NCI-H446 (cell line): ENCODE measurements at regions not wholly inside any gene's neighbourhood (a gene's known extent, or its start where the extent isn't known, plus 50 kb on each side); places are given as distances from the start of the nearest gene placed in this dataset.

Experiments
- DNase-seq, 2 experiments: peaks; one replicate each; lab custom pipeline; 2025; lab: John Stamatoyannopoulos, UW

GRCh38 chr5:61910771-61911170 is 395.2 kb upstream of the KIF2A start:
- DNase-seq: no peak

DNA sequence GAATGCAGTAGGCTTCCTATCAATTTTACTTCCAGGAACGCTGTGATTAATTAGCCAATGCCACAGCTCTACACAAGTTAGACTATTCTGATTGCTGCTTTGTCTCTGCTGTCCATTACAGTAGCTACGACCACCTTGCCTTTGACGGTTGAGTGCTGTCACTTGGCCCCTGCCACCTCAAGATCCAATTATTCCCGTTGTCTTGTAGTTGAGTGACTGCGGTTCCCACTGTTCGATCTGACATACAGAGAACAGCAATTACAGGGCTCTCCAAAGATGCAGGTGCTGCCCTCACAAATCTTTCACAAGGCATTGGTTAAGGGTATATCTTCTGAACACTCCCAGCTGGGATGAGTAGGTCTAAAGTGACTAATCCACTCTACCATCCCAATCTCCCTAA is 393.4 kb upstream of the KIF2A start:
- DNase-seq: no peak

- no peak for DNase-seq
These were observed 390.4 kb upstream of the KIF2A start for GRCh38 chr5:61915646-61916045.

DNA sequence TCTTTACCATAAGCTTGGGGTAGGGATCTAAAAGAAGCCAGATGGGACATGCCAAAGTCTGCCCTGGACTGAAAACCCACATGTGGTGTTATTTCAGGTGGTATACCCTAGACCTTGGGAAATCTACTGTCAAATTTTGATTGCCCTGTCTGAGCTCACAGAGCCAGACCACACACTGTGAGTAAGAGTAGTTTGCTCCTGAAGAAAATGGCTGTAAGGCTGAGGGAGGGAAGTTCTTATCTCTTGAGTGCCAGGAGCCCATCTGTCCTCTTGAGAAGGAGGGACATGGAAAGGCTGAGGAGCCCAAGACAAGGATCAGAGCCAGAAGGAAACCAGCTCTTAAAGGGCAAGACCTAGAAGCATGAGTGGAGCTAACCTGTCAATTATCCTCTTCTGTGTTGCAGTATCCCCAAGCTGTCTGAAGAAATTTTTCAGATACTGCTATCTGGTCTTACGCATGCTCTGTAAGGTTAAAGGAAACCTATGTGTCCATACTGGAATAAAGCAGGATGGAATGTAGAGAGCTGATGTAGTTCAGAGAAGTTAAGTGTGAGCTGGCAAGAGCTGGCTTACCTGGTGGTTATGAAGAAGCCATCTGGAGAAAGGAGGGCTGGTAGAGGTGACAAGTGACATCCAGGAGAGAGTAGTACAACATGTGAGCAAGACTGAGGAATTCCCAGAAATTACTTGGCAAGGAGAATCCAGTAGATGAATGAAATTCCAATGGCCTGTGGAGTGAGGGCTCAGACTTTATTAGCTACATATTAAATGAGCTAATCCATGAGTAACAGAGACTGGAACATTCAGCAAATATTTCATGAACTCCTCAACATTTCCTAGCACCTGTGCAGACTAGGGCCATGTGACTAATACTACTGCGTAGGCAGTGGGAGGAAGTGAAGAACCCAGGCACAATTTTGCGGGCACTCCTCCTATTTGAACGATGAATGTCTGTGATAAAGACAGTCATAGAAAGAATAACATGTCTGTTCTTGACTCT is 389.1 kb upstream of the KIF2A start:
- DNase-seq: no peak

- DNase-seq: no peak
These were observed 387.4 kb upstream of the KIF2A start for GRCh38 chr5:61918611-61919010.

GRCh38 chr5:61919920-61920319 is 386.1 kb upstream of the KIF2A start:
- no peak for DNase-seq

DNA sequence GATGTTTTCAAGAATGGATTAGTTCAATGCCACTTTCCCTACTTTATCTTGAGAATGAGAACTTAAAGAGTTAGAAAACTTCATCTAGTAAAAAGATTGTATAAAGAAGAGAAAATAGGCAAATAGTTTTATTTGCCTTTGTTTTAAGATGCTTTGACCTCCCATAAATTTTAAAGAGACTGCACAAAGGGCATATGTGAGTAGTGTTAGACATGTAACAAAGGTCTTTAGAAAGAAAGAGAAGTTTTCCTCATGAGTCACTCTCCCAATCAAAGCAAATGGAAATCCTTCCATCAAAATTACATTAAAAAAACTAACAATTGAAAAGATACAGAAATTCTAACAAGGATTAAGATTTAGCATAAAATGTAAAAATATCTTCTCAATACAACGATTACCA is 381.8 kb upstream of the KIF2A start:
- DNase-seq: no peak

DNA sequence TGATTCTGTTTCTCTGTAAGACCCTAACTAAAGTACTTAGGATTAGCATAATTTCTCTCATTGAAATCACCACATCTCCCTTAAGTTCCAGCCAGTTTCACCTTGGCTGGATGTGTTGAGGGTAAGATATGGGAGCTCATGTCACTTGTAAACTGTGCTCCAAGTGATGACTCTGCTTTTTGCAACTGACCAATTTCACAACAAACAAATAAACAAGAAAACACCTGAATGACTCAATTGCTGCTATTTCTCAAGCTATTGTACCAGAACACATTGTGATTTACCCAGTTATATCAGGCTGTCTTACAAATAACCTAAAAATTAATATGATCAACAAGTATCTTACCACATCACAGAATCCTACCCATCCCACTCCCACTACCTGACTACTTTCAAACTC is 379.1 kb upstream of the KIF2A start:
- no peak for DNase-seq

GRCh38 chr5:61931236-61931635 is 374.8 kb upstream of the KIF2A start:
- no peak for DNase-seq

DNA sequence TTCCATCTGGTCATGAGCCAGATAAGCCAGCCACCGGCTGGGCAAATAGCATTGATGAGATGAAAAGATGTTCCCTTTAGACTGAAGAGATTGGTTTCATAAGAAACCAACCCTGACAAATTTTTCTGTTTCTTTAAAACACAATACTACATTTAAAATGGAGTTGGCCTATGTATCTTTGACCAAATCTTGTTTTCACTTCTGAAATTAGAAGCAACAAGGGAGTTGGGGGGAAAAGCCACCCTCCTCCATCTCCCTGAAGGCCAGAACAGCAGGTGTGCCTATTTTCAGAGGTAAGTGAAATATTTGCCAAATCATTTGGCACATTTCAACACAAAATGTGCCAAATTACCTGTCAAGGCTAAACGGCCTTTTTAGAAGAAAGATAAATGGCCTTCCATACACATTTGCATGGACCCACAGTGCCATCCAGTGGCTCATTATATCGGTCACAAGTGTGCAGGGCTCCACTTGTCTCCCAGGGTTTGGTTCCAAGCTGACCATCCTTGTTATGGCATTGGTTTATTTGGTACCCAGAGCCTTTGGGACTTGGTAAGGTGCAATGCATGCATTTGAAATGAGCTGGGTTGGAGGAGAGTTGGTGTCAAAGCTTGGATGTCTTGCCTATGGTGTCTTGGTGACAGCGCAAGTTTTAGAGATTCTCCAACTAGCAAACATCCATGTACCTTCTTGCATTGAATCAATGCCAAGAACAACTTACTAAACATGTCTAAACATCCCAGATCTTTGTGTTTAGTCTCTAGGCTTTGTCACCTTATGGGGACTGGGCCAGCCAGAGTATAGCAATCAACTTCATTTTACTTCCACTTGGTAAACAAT is 372.0 kb upstream of the KIF2A start:
- peak; percentile 9 to 62 for DNase-seq

DNA sequence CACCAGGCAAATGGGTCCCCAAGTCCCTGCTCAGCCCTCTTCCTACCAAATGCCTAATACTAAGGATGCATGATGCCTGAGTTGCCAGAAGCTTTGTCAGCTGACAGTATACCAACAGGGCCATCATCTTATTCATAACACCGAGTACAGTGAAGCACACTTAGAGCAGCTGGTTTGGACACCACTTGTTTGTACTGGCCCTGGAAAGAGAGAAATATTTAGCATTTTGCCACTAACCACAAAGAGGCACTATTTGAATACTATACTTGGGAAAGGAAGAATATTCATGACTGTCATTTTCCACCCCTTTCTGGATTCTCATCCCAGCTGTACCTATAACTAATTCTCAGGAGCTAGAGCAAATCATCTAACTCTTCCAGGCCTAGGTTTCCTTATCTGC is 364.4 kb upstream of the KIF2A start:
- no peak for DNase-seq

DNA sequence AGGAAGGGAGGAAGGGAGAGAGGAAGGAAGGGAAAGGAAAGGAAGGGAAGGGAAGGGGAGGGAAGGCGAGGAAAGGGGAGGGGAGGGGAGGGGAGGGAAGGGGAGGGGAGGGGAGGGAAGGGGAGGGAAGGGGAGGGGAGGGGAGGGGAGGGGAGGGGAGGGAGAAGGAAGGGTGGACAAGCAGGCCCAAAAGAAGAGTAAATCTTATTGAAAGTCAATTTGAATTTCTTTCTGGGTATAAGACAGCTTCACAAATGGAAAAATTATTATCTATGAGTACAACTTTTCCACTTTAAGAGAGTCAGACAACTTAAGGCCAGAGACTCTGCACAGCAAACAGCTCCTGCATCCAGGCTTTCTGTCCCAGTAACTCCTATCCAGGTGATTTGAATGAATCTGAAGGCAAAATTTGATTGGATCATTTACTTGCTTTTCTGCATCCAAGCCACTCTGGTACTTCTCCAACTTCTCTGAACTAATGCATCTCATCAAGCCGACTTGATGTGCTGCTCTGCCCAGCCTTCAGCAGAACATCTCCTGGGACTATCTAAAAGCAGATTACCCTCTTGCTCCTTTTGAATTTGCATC is 363.4 kb upstream of the KIF2A start:
- DNase-seq: no peak

GRCh38 chr5:61943713-61944112 is 362.3 kb upstream of the KIF2A start:
- DNase-seq: no peak

GRCh38 chr5:61948151-61948550 is 357.9 kb upstream of the KIF2A start:
- no peak for DNase-seq

- DNase-seq: no peak
These were observed 356.8 kb upstream of the KIF2A start for GRCh38 chr5:61949054-61949678.

- DNase-seq: no peak
These were observed 356.1 kb upstream of the KIF2A start for GRCh38 chr5:61949679-61950435.

- DNase-seq: no peak
These were observed 354.7 kb upstream of the KIF2A start for GRCh38 chr5:61951295-61951694.

DNA sequence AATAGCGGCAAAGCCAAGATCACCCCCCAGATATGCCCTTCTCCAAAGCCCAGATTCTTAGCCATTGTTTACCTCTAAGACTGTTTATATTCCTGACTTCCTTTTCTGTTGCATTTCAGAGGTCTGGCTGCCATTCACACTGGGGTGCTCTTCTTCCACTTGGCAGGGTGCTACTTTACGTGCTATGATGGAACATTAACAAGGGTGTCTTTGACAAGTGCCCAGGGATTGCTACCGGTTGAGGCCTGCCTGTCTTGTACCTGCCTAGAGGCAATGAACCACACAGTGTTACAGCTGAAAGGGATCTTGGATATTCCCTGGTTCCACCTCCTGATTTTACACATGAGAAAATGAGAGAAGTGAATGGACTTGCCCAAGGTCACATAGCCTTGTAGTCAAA is 352.1 kb upstream of the KIF2A start:
- DNase-seq: no peak

DNA sequence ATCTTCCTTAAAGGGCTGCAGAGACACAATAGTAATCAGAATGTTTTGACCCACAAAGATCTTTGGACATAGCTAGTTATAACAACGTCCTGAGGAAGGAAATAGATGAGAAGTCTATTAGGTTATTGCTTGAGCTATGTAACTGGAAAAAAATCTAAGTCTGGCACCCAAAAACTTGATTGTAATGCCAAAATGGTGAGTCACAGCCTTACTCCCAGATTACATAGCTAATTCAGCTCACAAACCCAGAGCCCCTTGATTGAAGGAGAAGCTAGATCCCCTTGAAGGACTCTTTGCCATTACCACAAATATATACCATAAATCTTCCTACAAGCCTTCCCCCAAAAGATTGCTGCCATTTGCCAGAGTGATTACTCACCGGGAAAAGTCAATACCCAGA is 341.8 kb upstream of the KIF2A start:
- DNase-seq: no peak

DNA sequence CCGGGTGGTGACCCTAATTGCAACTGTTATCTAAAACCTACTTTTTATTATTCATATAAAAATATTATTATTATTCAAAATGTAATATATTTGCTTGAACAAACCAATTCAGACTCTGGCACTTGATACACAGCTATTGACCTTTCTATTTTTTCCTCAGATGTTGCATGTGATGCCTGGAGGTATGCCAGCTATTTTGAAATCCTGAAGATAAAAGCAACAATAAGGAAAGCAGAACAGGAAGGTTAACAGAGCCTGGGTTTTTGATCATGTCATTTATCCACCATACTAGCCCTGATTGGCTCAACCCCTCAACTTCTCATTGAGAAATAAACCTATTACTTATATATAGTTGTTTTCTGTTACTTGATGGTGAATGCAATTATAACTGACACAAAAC is 340.9 kb upstream of the KIF2A start:
- DNase-seq: no peak

DNA sequence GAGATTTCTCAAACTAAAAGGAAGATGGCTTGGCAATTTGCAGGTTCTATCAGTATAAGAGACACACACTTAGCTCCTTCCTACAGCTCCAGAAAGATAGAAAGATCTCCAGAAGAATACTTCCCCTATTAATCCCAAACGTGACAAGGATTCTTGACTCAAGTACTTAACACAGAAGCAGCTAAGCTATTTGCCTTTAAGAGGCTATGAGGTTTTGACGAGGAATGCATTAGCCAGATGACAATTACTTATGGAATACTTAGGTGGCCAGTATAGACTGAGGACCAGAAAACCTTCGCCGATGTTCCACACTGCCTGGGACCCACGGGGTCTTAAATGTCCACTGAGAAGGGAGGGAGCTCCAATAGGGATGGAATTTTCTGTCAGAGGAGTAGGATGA is 340.5 kb upstream of the KIF2A start:
- no peak for DNase-seq
